Astrocyte (in vitro differentiated cells and primary cell): ENCODE measurements at regions not wholly inside any gene's neighbourhood (a gene's known extent, or its start where the extent isn't known, plus 50 kb on each side); places are given as distances from the start of the nearest gene placed in this dataset.

Source experiments
- CTCF ChIP-seq: IDR thresholded peaks from 2 replicates; pipeline ENCODE4 v1.5.1; 2011; ENCODE audit warnings: low read depth, mild to moderate bottlenecking, inconsistent platforms, low read length, moderate library complexity; ENCODE audit not compliant: insufficient read depth
- EZH2 ChIP-seq: IDR thresholded peaks from 2 replicates; pipeline ENCODE4 v1.6.1; 2012; ENCODE audit warnings: mild to moderate bottlenecking, low read length, inconsistent platforms; ENCODE audit not compliant: insufficient read depth

- TF ChIP-seq CTCF, result no peak
- TF ChIP-seq EZH2, result no peak
These were observed 236.5 kb upstream of the FOXQ1 start for GRCh38 chr6:1075444-1075843.
